ENCODE measurements at regions not wholly inside any gene's neighbourhood (a gene's known extent, or its start where the extent isn't known, plus 50 kb on each side); places are given as distances from the start of the nearest gene placed in this dataset.

GRCh38 chr1:38718031-38718430 is 141.5 kb downstream of the RRAGC start:
- TF ChIP-seq CTCF (IDR thresholded peaks at IDR 0.05) (no peak), POLR2A (IDR thresholded peaks at IDR 0.05) (no peak)
